ENCODE measurements at regions not wholly inside any gene's neighbourhood (a gene's known extent, or its start where the extent isn't known, plus 50 kb on each side); places are given as distances from the start of the nearest gene placed in this dataset.

- no peaks in the 10 kb centered on the region for H3K27me3 Mint-ChIP-seq (ENCODE audit: low read depth)
- H3K9me3 Mint-ChIP-seq: peaks cover 3 to 8% of the 10 kb centered on the region in 2 donors
- H3K36me3 Mint-ChIP-seq (ENCODE audit: insufficient read depth in 2 of 2): peaks cover 0 to 2% of the 10 kb centered on the region in 2 donors
- H3K27ac Mint-ChIP-seq: no peak overlapping the region
- DNase-seq (no peak), ATAC-seq (replicated peaks in 1 of 2) (no peak)
- no peaks in the 10 kb centered on the region for H3K4me1 Mint-ChIP-seq (ENCODE audit: low read depth)
- no peak overlapping the region for H3K4me3 Mint-ChIP-seq
Measured at GRCh38 chr7:20504060-20504459, 111.4 kb upstream of the ABCB5 start.

GRCh38 chr7:20506175-20506574 is 109.3 kb upstream of the ABCB5 start:
- no peaks in the 10 kb centered on the region for H3K27me3 Mint-ChIP-seq (ENCODE audit: low read depth)
- no peak overlapping the region for H3K27ac Mint-ChIP-seq
- DNase-seq (no peak), ATAC-seq (replicated peaks in 1 of 2) (no peak)
- no peaks in the 10 kb centered on the region for H3K4me1 Mint-ChIP-seq (ENCODE audit: low read depth)
- peaks cover 0 to 2% of the 10 kb centered on the region in 2 donors for H3K36me3 Mint-ChIP-seq (ENCODE audit: insufficient read depth in 2 of 2)
- peaks cover 0 to 4% of the 10 kb centered on the region in 2 donors for H3K9me3 Mint-ChIP-seq
- no peak overlapping the region for H3K4me3 Mint-ChIP-seq

GRCh38 chr7:20507157-20507556 is 108.3 kb upstream of the ABCB5 start:
- no peak overlapping the region for H3K4me3 Mint-ChIP-seq
- no peaks in the 10 kb centered on the region for H3K27me3 Mint-ChIP-seq (ENCODE audit: low read depth)
- peaks cover 0 to under 1% of the 10 kb centered on the region in 2 donors for H3K36me3 Mint-ChIP-seq (ENCODE audit: insufficient read depth in 2 of 2)
- no peak for DNase-seq
- no peak for ATAC-seq (replicated peaks in 1 of 2)
- no peak overlapping the region for H3K27ac Mint-ChIP-seq
- H3K9me3 Mint-ChIP-seq: peaks cover 0 to 2% of the 10 kb centered on the region in 2 donors
- H3K4me1 Mint-ChIP-seq (ENCODE audit: low read depth): no peaks in the 10 kb centered on the region

- Mint-ChIP-seq H3K4me3 (no peak overlapping the region), H3K27me3 (ENCODE audit: low read depth) (no peaks in the 10 kb centered on the region), H3K27ac (no peak overlapping the region), H3K36me3 (ENCODE audit: insufficient read depth in 2 of 2) (no peaks in the 10 kb centered on the region), H3K4me1 (ENCODE audit: low read depth) (no peaks in the 10 kb centered on the region), H3K9me3 (peaks cover 0 to 2% of the 10 kb centered on the region in 2 donors)
- DNase-seq (no peak), ATAC-seq (replicated peaks in 1 of 2) (no peak)
Measured at GRCh38 chr7:20508109-20508508, 107.4 kb upstream of the ABCB5 start.

- no peak for DNase-seq
- no peaks in the 10 kb centered on the region for H3K27me3 Mint-ChIP-seq (ENCODE audit: low read depth)
- no peaks in the 10 kb centered on the region for H3K9me3 Mint-ChIP-seq
- H3K4me1 Mint-ChIP-seq (ENCODE audit: low read depth): no peaks in the 10 kb centered on the region
- ATAC-seq (replicated peaks in 1 of 2): no peak
- no peaks in the 10 kb centered on the region for H3K36me3 Mint-ChIP-seq (ENCODE audit: insufficient read depth in 2 of 2)
- H3K4me3 Mint-ChIP-seq: no peak overlapping the region
- no peak overlapping the region for H3K27ac Mint-ChIP-seq
Measured at GRCh38 chr7:20509892-20510572, 105.4 kb upstream of the ABCB5 start.

- H3K27ac Mint-ChIP-seq: no peak overlapping the region
- DNase-seq (no peak), ATAC-seq (replicated peaks in 1 of 2) (no peak)
- H3K4me3 Mint-ChIP-seq: no peak overlapping the region
- H3K9me3 Mint-ChIP-seq: no peaks in the 10 kb centered on the region
- no peaks in the 10 kb centered on the region for H3K36me3 Mint-ChIP-seq (ENCODE audit: insufficient read depth in 2 of 2)
- no peaks in the 10 kb centered on the region for H3K27me3 Mint-ChIP-seq (ENCODE audit: low read depth)
- no peaks in the 10 kb centered on the region for H3K4me1 Mint-ChIP-seq (ENCODE audit: low read depth)
Measured at GRCh38 chr7:20510573-20510900, 104.9 kb upstream of the ABCB5 start.

- no peak for DNase-seq
- Mint-ChIP-seq H3K36me3 (ENCODE audit: insufficient read depth in 2 of 2) (no peaks in the 10 kb centered on the region), H3K9me3 (no peaks in the 10 kb centered on the region), H3K4me3 (no peak overlapping the region), H3K4me1 (ENCODE audit: low read depth) (no peaks in the 10 kb centered on the region), H3K27ac (no peak overlapping the region), H3K27me3 (ENCODE audit: low read depth) (no peaks in the 10 kb centered on the region)
- no peak for ATAC-seq (replicated peaks in 1 of 2)
Measured at GRCh38 chr7:20513341-20513740, 102.1 kb upstream of the ABCB5 start.

- H3K4me1 Mint-ChIP-seq (ENCODE audit: low read depth): no peaks in the 10 kb centered on the region
- no peak overlapping the region for H3K27ac Mint-ChIP-seq
- H3K36me3 Mint-ChIP-seq (ENCODE audit: insufficient read depth in 2 of 2): no peaks in the 10 kb centered on the region
- H3K9me3 Mint-ChIP-seq: no peaks in the 10 kb centered on the region
- no peak for DNase-seq
- no peak for ATAC-seq (replicated peaks in 1 of 2)
- H3K4me3 Mint-ChIP-seq: no peak overlapping the region
- H3K27me3 Mint-ChIP-seq (ENCODE audit: low read depth): no peaks in the 10 kb centered on the region
Measured at GRCh38 chr7:20513897-20514296, 101.6 kb upstream of the ABCB5 start.

- no peaks in the 10 kb centered on the region for H3K4me1 Mint-ChIP-seq (ENCODE audit: low read depth)
- H3K27ac Mint-ChIP-seq: no peak overlapping the region
- no peak overlapping the region for H3K4me3 Mint-ChIP-seq
- DNase-seq (no peak), ATAC-seq (replicated peaks in 1 of 2) (no peak)
- no peaks in the 10 kb centered on the region for H3K27me3 Mint-ChIP-seq (ENCODE audit: low read depth)
- H3K36me3 Mint-ChIP-seq (ENCODE audit: insufficient read depth in 2 of 2): no peaks in the 10 kb centered on the region
- H3K9me3 Mint-ChIP-seq: no peaks in the 10 kb centered on the region
Measured at GRCh38 chr7:20514364-20514763, 101.1 kb upstream of the ABCB5 start.

- Mint-ChIP-seq H3K36me3 (ENCODE audit: insufficient read depth in 2 of 2) (no peaks in the 10 kb centered on the region), H3K9me3 (peaks cover 0 to 3% of the 10 kb centered on the region in 2 donors), H3K27ac (no peak overlapping the region), H3K4me3 (no peak overlapping the region), H3K4me1 (ENCODE audit: low read depth) (no peaks in the 10 kb centered on the region), H3K27me3 (ENCODE audit: low read depth) (no peaks in the 10 kb centered on the region)
- ATAC-seq (replicated peaks in 1 of 2) (no peak), DNase-seq (no peak)
Measured at GRCh38 chr7:20519645-20520044, 95.8 kb upstream of the ABCB5 start.

- Mint-ChIP-seq H3K4me1 (ENCODE audit: low read depth) (no peaks in the 10 kb centered on the region), H3K36me3 (ENCODE audit: insufficient read depth in 2 of 2) (no peaks in the 10 kb centered on the region), H3K9me3 (peaks cover 0 to 3% of the 10 kb centered on the region in 2 donors), H3K4me3 (no peak overlapping the region), H3K27ac (no peak overlapping the region), H3K27me3 (ENCODE audit: low read depth) (no peaks in the 10 kb centered on the region)
- DNase-seq (no peak), ATAC-seq (replicated peaks in 1 of 2) (no peak)
Measured at GRCh38 chr7:20520530-20520929, 94.9 kb upstream of the ABCB5 start.

GRCh38 chr7:20521243-20521642 is 94.2 kb upstream of the ABCB5 start:
- peaks cover 0 to 3% of the 10 kb centered on the region in 2 donors for H3K9me3 Mint-ChIP-seq
- no peak for ATAC-seq (replicated peaks in 1 of 2)
- no peaks in the 10 kb centered on the region for H3K27me3 Mint-ChIP-seq (ENCODE audit: low read depth)
- no peaks in the 10 kb centered on the region for H3K36me3 Mint-ChIP-seq (ENCODE audit: insufficient read depth in 2 of 2)
- no peak overlapping the region for H3K4me3 Mint-ChIP-seq
- no peaks in the 10 kb centered on the region for H3K4me1 Mint-ChIP-seq (ENCODE audit: low read depth)
- H3K27ac Mint-ChIP-seq: no peak overlapping the region
- DNase-seq: no peak

GRCh38 chr7:20529260-20529659 is 86.2 kb upstream of the ABCB5 start:
- peaks cover 0 to 2% of the 10 kb centered on the region in 2 donors for H3K9me3 Mint-ChIP-seq
- H3K4me1 Mint-ChIP-seq (ENCODE audit: low read depth): no peaks in the 10 kb centered on the region
- DNase-seq (no peak), ATAC-seq (replicated peaks in 1 of 2) (no peak)
- H3K27me3 Mint-ChIP-seq (ENCODE audit: low read depth): no peaks in the 10 kb centered on the region
- H3K4me3 Mint-ChIP-seq: no peak overlapping the region
- no peak overlapping the region for H3K27ac Mint-ChIP-seq
- H3K36me3 Mint-ChIP-seq (ENCODE audit: insufficient read depth in 2 of 2): no peaks in the 10 kb centered on the region

- ATAC-seq (replicated peaks in 1 of 2): no peak
- DNase-seq: no peak
- no peaks in the 10 kb centered on the region for H3K36me3 Mint-ChIP-seq (ENCODE audit: insufficient read depth in 2 of 2)
- no peaks in the 10 kb centered on the region for H3K4me1 Mint-ChIP-seq (ENCODE audit: low read depth)
- no peak overlapping the region for H3K27ac Mint-ChIP-seq
- no peaks in the 10 kb centered on the region for H3K27me3 Mint-ChIP-seq (ENCODE audit: low read depth)
- peaks cover 0 to 1% of the 10 kb centered on the region in 2 donors for H3K9me3 Mint-ChIP-seq
- H3K4me3 Mint-ChIP-seq: no peak overlapping the region
Measured at GRCh38 chr7:20532890-20533289, 82.6 kb upstream of the ABCB5 start.

All from activated T-cell treated with anti-CD3 and anti-CD28 coated beads, Interleukin-2, amount 50 U/mL, for 72 hours (primary cell).